ENCODE measurements at regions not wholly inside any gene's neighbourhood (a gene's known extent, or its start where the extent isn't known, plus 50 kb on each side); places are given as distances from the start of the nearest gene placed in this dataset.
"Not testable (repeated sequence)": the region's sequence is repeated elsewhere in the genome, so short reads cannot be mapped to it uniquely, and the experiment has no call there.

- H3K27ac ChIP-seq, result no peak overlapping the region
- H3K4me1 ChIP-seq, result no peaks in the 10 kb centered on the region
- H3K9me3 ChIP-seq, result no peaks in the 10 kb centered on the region
- intact Hi-C loops (cut with DNase I; ENCODE audit: low total_unique reads), result no loop called here
- DNase-seq, result no peak
- H3K4me3 ChIP-seq, result no peak overlapping the region
- no peaks in the 10 kb centered on the region for H3K36me3 ChIP-seq
- H3K27me3 ChIP-seq (replicated peaks in 1 of 7), result no peaks in the 10 kb centered on the region
- no peak for TF ChIP-seq CTCF (IDR thresholded peaks at IDR 0.05 in 8 of 11, conservative IDR thresholded peaks at IDR 0.05 in 3 of 11)
- TF ChIP-seq POLR2AphosphoS5 (IDR thresholded peaks at IDR 0.05), result no peak
- TF ChIP-seq POLR2A (IDR thresholded peaks at IDR 0.05), result no peak
- 68 to 73% (median 71%) methylated on average over 4 of the region's 4 CpGs for WGBS, 5 donors
These were observed 59.3 kb upstream of the SPTLC3 start for GRCh38 chr20:12949429-12949980.

- H3K4me1 ChIP-seq; H3K27me3 ChIP-seq (replicated peaks in 1 of 7); H3K36me3 ChIP-seq; H3K4me3 ChIP-seq; H3K27ac ChIP-seq; intact Hi-C loops (cut with DNase I; ENCODE audit: low total_unique reads); H3K9me3 ChIP-seq; DNase-seq: not testable (repeated sequence)
These were observed 54.5 kb upstream of the SPTLC3 start for GRCh38 chr20:12954254-12954653.

- Histone ChIP-seq H3K9me3 (no peaks in the 10 kb centered on the region), H3K27ac (no peak overlapping the region), H3K4me3 (no peak overlapping the region), H3K36me3 (no peaks in the 10 kb centered on the region), H3K27me3 (replicated peaks in 1 of 7) (no peaks in the 10 kb centered on the region), H3K4me1 (no peaks in the 10 kb centered on the region)
- no peak for TF ChIP-seq POLR2AphosphoS5 (IDR thresholded peaks at IDR 0.05)
- no peak for TF ChIP-seq CTCF (IDR thresholded peaks at IDR 0.05 in 8 of 11, conservative IDR thresholded peaks at IDR 0.05 in 3 of 11)
- no peak for TF ChIP-seq POLR2A (IDR thresholded peaks at IDR 0.05)
- intact Hi-C loops (cut with DNase I; ENCODE audit: low total_unique reads), result no loop called here
- DNase-seq, result no peak
- 75 to 84% (median 79%) methylated on average over 3 of the region's 3 CpGs for WGBS, 5 donors
These were observed 53.2 kb upstream of the SPTLC3 start for GRCh38 chr20:12955611-12956010.

GRCh38 chr20:12956303-12956702 is 52.5 kb upstream of the SPTLC3 start:
- Histone ChIP-seq H3K27me3 (replicated peaks in 1 of 7) (no peaks in the 10 kb centered on the region), H3K27ac (no peak overlapping the region), H3K4me3 (no peak overlapping the region), H3K4me1 (no peaks in the 10 kb centered on the region), H3K9me3 (no peaks in the 10 kb centered on the region), H3K36me3 (no peaks in the 10 kb centered on the region)
- intact Hi-C loops (cut with DNase I; ENCODE audit: low total_unique reads), result no loop called here
- no peak for DNase-seq
- TF ChIP-seq CTCF (IDR thresholded peaks at IDR 0.05 in 8 of 11, conservative IDR thresholded peaks at IDR 0.05 in 3 of 11), result no peak
- no peak for TF ChIP-seq POLR2AphosphoS5 (IDR thresholded peaks at IDR 0.05)
- no peak for TF ChIP-seq POLR2A (IDR thresholded peaks at IDR 0.05)

- TF ChIP-seq POLR2AphosphoS5 (IDR thresholded peaks at IDR 0.05), result no peak
- TF ChIP-seq POLR2A (IDR thresholded peaks at IDR 0.05), result no peak
- no peak for TF ChIP-seq CTCF (IDR thresholded peaks at IDR 0.05 in 8 of 11, conservative IDR thresholded peaks at IDR 0.05 in 3 of 11)
- no peaks in the 10 kb centered on the region for H3K27me3 ChIP-seq (replicated peaks in 1 of 7)
- H3K4me3 ChIP-seq, result no peak overlapping the region
- no peaks in the 10 kb centered on the region for H3K36me3 ChIP-seq
- no peaks in the 10 kb centered on the region for H3K4me1 ChIP-seq
- H3K27ac ChIP-seq, result no peak overlapping the region
- WGBS, 5 donors, result 65 to 89% (median 83%) methylated on average over 2 of the region's 2 CpGs
- H3K9me3 ChIP-seq, result no peaks in the 10 kb centered on the region
- no peak for DNase-seq
- intact Hi-C loops (cut with DNase I; ENCODE audit: low total_unique reads), result no loop called here
These were observed 50.8 kb upstream of the SPTLC3 start for GRCh38 chr20:12957968-12958367.
